Upper lobe of left lung (tissue), 4 donors: ENCODE measurements at regions not wholly inside any gene's neighbourhood (a gene's known extent, or its start where the extent isn't known, plus 50 kb on each side); places are given as distances from the start of the nearest gene placed in this dataset.

Experiments
- CTCF ChIP-seq, 6 experiments: fragments of 450-650 bp in 4 of 6; fragments of 200-600 bp in 2 of 6; sonication (generic) in 2 of 6; IDR thresholded peaks; one replicate each; pipeline ENCODE4 v1.5.1; 2016 to 2019; ENCODE audit warnings: antibody characterized with exemption in 6 of 6
- EP300 ChIP-seq, 4 donors: sonication (generic); formaldehyde crosslinking; IDR thresholded peaks; one replicate each; pipeline ENCODE4 v1.5.1; 2017; ENCODE audit warnings: antibody characterized with exemption in 4 of 4, control low read depth in 2 of 4
- POLR2A ChIP-seq, 4 donors: fragments of 450-650 bp; IDR thresholded peaks; one replicate each; pipeline ENCODE4 v1.5.1; 2016 to 2017; ENCODE audit warnings: antibody characterized with exemption in 4 of 4, mild to moderate bottlenecking in 2 of 4
- POLR2AphosphoS5 ChIP-seq, 2 donors: sonication (generic); formaldehyde crosslinking; IDR thresholded peaks; one replicate each; pipeline ENCODE4 v1.5.1; 2017; ENCODE audit warnings: antibody characterized with exemption in 2 of 2

DNA sequence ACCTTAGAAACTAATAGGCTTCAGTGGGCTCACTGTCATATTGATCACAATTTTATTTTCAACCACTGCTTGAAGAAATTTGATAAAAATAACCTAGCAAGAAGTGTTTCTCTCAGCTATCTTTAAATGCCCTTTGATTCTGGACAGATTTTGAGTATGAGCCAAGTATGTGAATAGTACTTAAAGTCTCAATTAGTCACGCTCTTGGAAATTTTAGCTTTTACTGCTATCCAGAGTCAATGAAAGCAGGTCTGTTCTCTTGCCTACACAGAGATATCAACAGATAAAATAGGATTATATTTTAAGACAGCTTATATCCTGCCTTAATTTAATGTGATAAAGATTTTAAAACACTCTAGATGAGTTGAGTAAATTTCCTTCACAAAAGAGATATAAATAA, 337.3 kb downstream of the CBLN2 start:
- TF ChIP-seq POLR2AphosphoS5 (IDR thresholded peaks at IDR 0.05) (no peak), CTCF (IDR thresholded peaks at IDR 0.05) (no peak), POLR2A (IDR thresholded peaks at IDR 0.05) (no peak), EP300 (IDR thresholded peaks at IDR 0.05) (no peak)
